ENCODE measurements at regions not wholly inside any gene's neighbourhood (a gene's known extent, or its start where the extent isn't known, plus 50 kb on each side); places are given as distances from the start of the nearest gene placed in this dataset.
"Not testable (repeated sequence)": the region's sequence is repeated elsewhere in the genome, so short reads cannot be mapped to it uniquely, and the experiment has no call there.

- DNase-seq (ENCODE audit: low spot score): no peak
Observed at GRCh38 chr14:30312214-30312613, 246.7 kb upstream of the G2E3 start.

GRCh38 chr14:30317729-30318128 is 241.2 kb upstream of the G2E3 start:
- DNase-seq (ENCODE audit: low spot score): no peak

- DNase-seq (ENCODE audit: low spot score): no peak
Observed at GRCh38 chr14:30322819-30323218, 236.1 kb upstream of the G2E3 start.

- no peak for DNase-seq (ENCODE audit: low spot score)
Observed at GRCh38 chr14:30330033-30330432, 228.9 kb upstream of the G2E3 start.

GRCh38 chr14:30330445-30330844 is 228.5 kb upstream of the G2E3 start:
- no peak for DNase-seq (ENCODE audit: low spot score)

- DNase-seq (ENCODE audit: low spot score): no peak
Observed at GRCh38 chr14:30331030-30331429, 227.9 kb upstream of the G2E3 start.

GRCh38 chr14:30332374-30332773 is 226.6 kb upstream of the G2E3 start:
- no peak for DNase-seq (ENCODE audit: low spot score)

- no peak for DNase-seq (ENCODE audit: low spot score)
Observed at GRCh38 chr14:30333934-30334333, 225.0 kb upstream of the G2E3 start.

- no peak for DNase-seq (ENCODE audit: low spot score)
Observed at GRCh38 chr14:30337456-30337855, 221.5 kb upstream of the G2E3 start.

- DNase-seq (ENCODE audit: low spot score): no peak
Observed at GRCh38 chr14:30339311-30339901, 219.6 kb upstream of the G2E3 start.

- DNase-seq (ENCODE audit: low spot score): no peak
Observed at GRCh38 chr14:30340495-30340894, 218.5 kb upstream of the G2E3 start.

GRCh38 chr14:30345511-30345910 is 213.4 kb upstream of the G2E3 start:
- no peak for DNase-seq (ENCODE audit: low spot score)

GRCh38 chr14:30348445-30348844 is 210.5 kb upstream of the G2E3 start:
- no peak for DNase-seq (ENCODE audit: low spot score)

GRCh38 chr14:30349520-30349919 is 209.4 kb upstream of the G2E3 start:
- no peak for DNase-seq (ENCODE audit: low spot score)

GRCh38 chr14:30354439-30354838 is 204.5 kb upstream of the G2E3 start:
- DNase-seq (ENCODE audit: low spot score): no peak

GRCh38 chr14:30355431-30355913 is 203.5 kb upstream of the G2E3 start:
- DNase-seq (ENCODE audit: low spot score): no peak

GRCh38 chr14:30356438-30357202 is 202.3 kb upstream of the G2E3 start:
- DNase-seq (ENCODE audit: low spot score): no peak

- no peak for DNase-seq (ENCODE audit: low spot score)
Observed at GRCh38 chr14:30357791-30358190, 201.2 kb upstream of the G2E3 start.

- DNase-seq (ENCODE audit: low spot score): no peak
Observed at GRCh38 chr14:30362369-30363218, 196.4 kb upstream of the G2E3 start.

- DNase-seq (ENCODE audit: low spot score): not testable (repeated sequence)
Observed at GRCh38 chr14:30363219-30363880, 195.6 kb upstream of the G2E3 start.

- no peak for DNase-seq (ENCODE audit: low spot score)
Observed at GRCh38 chr14:30369502-30370180, 189.3 kb upstream of the G2E3 start.

- DNase-seq (ENCODE audit: low spot score): no peak
Observed at GRCh38 chr14:30373053-30373452, 185.9 kb upstream of the G2E3 start.

Data from AG08395 (cell line).